HG02642 (cell line): ENCODE measurements at regions not wholly inside any gene's neighbourhood (a gene's known extent, or its start where the extent isn't known, plus 50 kb on each side); places are given as distances from the start of the nearest gene placed in this dataset.
"Not testable (repeated sequence)": the region's sequence is repeated elsewhere in the genome, so short reads cannot be mapped to it uniquely, and the experiment has no call there.

Source experiments
- ATAC-seq: cut with Tn5 transposase; IDR thresholded peaks from one replicate; pipeline ENCODE4 v1.9.1; 2021; ENCODE audit warnings: mild to moderate bottlenecking; ENCODE audit not compliant: unreplicated experiment, poor library complexity

DNA sequence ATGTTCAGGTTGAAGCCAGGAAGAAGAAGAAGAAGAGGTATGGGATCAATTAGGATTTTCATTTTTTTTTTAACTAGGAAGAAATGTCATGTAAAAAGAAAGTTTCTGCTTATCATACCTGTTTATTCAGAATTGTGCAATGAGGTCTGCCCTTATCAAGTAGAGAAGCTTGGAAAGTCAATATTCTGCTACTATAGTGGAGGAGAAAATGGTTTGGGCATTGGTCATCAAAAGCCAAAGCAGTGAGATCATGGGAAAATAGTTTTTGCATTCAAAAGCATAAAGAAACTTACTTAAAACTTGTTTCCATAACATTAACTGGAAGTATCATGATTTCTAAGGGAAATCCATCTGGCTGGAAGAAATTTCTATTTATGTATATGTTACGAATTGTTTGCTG, 1239.2 kb downstream of the NSUN3 start:
- no peak for ATAC-seq

DNA sequence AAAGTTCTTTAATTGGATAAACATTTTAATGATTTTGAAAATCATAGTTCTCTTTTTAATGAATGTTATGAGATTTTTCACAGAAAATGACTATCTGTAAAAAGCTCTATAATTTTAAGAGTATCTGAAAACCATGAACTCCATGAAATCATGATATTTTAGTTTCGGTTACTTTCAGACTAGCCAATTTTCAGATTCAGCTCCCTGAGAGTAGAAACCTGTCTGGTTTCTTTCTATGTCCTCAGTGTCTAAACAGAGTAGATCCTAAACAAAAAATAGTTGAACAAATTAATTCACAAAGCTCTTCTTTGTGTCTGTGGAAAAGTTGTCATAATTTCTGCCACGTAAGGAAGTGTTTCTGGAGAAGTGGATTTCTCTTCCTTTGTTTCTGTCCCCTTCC, 1247.7 kb downstream of the NSUN3 start:
- no peak for ATAC-seq

DNA sequence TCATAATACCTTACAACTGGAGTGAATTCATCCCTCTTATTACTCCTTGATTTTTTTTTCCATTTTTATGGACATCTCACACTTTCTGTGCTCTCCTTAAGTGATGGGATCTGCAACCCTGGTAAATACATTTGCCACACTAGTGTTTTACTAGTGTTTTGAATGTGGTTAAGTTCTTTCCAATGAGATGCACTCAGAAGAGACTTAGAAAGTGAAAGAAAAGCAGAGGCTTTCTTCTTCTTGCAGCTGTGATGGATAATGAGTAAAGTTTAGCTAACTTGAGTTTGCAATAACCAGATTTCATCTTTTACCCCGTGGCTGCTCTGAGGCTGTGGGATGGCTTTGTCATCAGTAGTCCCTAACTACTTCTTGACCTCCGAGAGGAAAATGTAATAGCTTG, 1248.4 kb downstream of the NSUN3 start:
- ATAC-seq: no peak

DNA sequence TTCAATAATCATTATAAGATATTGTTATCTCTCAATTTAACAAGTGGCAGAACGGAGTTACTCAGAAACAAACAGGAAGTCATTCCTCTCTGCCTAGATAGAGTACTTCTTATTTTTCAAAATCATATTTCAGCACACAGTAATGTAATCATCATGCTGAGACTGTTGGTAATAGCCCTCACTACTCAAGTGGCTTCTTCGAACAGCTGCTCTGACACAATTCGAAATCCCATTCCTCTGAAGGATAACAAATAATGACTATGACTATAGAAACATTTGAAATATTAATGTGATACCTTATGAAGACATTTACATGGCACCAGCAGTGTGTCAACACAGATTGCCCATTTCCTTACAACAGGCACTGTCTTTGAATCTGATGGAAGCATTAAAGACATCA, 1249.8 kb downstream of the NSUN3 start:
- ATAC-seq: no peak

DNA sequence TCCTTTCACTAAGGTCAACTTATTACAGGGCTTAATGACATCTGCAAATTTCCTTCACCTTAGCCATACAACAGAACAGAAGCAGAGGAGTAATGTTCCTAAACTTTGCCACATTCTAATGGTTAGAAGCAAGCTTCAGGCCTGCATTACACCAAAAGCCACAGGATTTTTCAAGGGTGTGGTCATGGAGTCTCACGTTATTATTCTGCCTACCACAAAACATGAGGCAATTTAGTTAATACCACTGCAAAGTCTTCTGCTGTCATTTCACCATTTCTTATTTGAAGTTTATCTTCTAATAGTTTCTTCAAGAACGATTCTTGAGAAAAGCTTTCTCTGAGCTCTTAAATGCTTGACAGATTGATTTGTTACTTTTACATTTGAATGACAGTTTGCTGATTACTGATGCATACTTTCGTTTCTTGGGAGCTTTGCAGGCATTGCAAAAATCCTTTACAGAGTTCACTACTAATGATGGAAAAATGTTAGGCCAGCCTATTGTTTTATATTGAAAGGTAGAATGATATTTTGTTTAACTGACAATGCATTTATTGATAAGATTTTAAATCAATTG, 1257.1 kb downstream of the NSUN3 start:
- no peak for ATAC-seq

DNA sequence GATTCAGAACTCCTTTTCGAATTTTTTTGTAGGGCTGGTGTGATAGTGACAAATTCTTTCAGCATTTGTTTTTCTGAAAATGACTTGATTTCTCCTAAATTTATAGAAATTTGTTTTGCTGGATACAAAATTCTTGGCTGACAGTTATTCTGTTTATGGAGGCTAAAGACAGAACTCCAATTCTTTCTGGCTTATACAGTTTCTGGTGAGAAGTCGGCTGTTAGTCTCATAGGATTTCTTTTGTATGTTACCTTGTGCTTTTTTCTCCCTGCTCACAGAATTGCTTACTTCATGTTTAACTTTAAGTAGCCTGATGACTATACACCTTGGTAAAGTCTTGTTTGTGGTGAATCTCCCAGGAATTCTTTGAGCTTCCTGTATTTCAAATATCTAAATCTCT, 1264.6 kb downstream of the NSUN3 start:
- ATAC-seq: no peak

DNA sequence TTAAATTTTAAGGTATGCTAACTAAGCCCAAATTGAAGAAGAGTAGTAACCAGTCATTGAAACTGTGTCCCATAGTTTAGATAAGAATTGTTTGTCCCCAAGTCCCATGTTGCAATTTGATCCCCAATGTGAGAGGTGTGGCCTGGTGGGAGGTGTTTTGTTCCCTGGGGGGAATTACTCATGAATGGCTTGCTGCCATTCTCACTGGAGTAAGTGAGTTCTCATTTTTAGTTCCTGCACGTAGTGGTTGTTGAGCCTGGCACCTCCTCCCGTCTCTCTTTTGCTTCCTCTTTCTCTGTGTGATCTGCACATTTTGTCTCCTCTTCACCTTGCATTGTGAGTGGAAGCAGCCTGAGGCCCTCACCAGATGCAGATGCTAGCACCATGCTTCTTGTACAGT, 1271.0 kb downstream of the NSUN3 start:
- no peak for ATAC-seq

DNA sequence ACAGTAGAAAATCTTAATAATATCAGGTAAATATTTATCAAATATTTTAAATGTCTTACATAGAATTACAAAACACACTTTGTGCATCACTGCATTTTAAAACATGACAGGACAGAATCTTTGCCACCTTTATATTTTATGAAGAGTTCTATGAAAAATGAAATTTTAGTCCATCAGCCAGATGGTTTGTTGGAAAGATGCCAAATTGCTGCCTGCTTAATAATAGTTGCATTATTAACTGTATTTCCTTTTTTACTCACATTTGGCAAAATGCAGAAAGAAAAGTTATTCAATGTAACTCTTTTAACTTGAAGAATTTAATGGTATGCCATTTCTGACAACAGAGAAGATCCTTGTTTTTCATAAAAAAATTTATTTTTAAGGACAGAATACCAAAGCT, 1271.6 kb downstream of the NSUN3 start:
- no peak for ATAC-seq

DNA sequence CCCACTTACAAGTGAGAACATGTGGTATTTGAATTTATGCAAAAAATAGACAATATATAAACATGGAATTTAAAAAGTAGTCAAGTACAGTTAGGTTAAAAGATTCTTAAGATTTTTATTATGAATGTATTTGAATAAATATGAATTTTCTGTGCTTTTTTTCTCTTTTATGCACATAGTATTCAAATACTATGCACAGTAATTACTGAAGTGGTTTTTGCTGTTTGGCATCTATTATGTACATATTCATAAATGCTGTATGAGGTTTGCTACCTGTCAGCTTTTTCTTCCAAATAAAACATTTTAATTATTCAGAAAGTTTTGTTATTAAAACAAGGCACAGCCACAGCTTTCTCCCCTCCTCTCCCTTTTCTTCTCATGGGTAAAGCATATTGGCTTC, 1272.7 kb downstream of the NSUN3 start:
- ATAC-seq: no peak

DNA sequence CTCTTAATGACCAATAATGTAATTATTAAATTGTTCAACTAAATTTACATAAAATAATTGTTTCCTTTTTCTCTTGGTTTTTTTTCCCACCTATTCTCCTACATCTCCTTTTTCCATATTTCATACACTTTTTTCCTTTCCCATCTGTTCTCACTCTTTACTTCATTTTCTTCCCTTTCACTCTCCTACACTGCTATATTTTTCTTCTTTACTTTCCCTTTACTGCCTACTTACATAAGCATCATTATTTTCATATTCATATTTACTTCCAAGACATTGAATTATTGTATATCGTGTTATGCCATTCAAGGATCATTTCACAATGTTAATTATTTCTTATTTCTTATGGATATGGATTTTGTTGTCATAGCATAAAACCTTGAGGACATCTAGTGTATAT, 1275.6 kb downstream of the NSUN3 start:
- no peak for ATAC-seq

DNA sequence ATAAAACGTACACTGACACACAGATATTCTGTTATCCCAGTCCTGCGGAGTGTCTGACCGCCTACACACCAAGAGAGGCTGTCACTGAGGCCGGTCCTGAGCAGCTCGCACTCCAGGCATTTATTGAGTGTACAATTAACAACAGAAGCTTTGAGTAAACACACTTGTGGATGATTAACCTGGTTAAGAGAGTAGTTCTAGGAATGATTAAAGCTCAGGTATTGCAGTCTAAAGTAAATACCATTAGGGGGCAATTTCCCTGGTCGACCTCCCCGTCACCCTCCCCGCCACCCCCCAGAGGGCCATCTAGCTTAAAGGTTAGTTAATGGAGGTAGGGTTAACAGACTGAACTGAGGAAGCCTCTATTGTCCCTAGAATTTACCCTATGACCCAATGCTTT, 1278.5 kb downstream of the NSUN3 start:
- ATAC-seq: no peak

DNA sequence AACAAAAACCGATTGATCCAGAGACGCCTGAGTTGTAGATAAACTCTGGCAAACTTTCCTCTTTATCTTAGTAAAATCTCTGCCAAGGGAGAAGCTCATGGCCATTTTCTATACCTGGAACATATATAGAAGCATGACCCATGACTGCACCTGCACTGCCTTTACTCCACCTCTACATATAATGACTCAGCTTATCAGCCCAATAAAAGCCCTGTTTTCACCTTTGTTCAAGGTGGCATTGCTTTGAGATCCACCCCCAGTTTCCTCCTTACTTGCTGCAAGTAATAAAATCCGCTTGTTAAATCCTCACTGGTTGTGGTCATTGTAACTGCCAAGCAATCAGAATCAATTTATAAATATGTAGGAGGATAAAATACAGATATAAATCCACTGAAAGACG, 1280.4 kb downstream of the NSUN3 start:
- no peak for ATAC-seq

DNA sequence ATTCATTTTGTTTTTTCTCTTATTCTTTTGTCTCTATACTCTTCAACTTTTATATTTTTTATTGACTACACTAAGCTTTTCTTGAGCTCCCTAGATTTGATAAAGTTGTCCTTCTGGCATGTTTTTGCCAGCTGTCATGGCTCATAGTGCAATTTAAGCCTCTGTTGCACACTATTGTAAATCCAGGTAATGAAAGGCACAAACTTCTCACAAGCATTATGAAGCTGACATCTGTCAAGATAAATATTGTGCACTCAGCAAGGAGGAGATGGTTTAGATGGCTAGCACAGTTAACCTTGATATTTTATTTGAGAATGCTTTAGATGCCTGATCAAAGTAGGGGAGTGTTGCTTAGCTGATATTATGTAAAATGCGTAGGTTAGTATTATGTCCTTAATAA, 1280.9 kb downstream of the NSUN3 start:
- ATAC-seq: no peak

DNA sequence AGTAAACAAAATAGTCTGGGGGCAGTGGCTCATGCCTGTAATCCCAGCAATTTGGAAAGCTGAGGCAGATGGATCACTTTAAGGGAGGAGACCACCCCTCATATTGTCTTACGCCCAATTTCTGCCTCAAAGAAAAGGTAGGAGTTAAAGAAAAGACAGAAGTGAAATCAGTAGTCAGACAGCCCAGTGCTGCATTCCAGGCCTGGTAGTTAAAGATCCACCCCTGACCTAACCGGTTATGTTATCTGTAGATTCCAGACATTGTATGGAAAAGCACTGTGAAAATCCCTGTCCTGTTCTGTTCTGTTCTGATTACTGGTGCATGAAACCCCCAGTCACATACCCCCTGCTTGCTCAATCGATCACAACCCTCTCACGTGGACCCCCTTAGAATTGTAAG, 1285.1 kb downstream of the NSUN3 start:
- ATAC-seq: not testable (repeated sequence)

DNA sequence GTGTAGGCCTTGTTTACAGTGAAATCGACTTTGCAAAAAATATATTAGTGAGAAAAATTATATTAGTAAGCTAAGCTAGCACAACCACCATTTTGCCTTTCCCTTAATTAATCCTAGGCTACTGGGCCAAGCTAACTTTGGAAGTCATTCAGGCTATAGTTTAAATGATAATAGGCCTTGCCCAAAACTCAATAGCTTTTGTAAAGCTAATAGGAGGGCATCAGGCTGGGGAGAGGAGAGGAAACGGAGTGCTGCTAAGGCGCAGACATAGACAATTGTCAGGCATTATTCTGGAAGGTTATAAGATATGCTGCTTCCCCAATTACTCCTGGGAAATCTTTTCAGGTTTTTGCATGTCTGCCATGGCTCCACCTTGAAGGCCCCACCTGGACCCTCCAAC, 1286.0 kb downstream of the NSUN3 start:
- no peak for ATAC-seq

DNA sequence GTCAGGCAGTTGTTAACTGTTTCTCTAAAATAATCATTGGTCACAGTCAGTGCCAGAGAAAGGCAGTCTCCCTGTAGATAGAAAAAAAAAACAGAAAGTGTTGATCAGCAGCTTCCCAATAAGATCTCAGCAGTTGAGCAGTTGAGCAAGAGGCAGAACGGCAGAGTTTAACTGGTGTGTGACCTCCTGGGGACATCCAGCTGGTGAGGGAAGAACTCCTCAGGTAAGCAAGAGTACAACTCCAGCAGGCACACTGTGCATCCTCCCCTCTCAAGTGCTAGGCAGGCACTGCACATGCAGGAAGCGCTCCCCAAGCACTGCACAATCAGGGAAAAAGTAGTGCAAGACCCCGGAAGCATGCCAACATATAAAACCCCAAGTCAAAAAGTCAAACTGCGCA, 1287.2 kb downstream of the NSUN3 start:
- ATAC-seq: no peak

DNA sequence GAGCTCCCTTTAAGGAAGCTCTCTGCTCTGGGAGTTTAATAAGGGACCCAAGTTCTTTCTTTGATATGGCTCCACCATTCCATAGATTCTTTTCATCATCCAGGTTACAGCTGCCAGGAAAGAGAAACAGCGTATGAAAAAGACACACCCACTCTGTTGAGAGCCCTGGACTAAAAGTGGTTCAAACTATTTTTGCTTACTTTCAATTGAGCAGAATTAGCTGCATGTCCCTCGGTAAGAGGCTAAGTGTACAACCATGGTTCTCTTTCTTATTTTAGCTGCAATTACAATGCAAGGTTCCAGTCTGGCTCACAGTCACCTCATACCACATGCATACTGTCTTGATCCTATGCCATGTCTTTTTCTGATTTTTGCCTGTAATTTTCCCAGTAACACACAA, 1288.3 kb downstream of the NSUN3 start:
- peak; percentile 59 for ATAC-seq

DNA sequence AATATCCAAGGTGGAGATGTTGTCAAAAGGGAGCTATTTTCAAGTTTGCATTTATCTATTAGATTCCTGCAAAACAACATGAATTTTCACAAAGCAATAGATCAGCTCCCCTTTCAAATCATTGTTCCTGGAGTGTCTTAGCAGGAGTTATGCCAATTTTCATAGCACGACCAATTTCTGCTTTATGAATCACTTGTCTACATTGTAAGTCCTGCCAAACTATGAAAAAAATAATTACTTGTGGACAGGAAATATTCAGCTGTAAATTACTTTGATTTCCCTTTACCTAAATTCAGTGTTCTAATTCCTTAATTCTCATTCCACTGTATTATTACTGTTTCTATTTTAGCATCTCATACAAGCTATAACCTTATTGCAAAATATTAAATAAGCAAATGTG, 1289.6 kb downstream of the NSUN3 start:
- no peak for ATAC-seq

DNA sequence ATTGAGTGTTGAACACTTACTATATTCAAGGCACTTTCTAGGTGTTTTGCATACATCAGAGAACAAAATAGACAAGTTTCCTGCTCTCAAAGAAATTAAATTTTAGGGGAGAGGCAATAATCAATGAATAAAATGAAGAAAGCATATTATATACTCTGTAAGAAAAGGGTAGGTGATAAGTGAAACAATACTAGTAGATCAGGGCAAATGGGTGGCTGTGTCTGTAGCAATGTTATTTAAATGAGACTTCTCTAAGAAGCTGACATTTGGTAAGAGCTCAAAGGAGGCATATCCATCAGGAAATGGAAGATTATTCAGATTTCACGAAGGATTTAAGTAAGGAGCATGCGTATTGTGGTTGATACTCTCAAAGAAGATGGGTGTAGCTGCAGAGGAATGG, 1291.6 kb downstream of the NSUN3 start:
- no peak for ATAC-seq

DNA sequence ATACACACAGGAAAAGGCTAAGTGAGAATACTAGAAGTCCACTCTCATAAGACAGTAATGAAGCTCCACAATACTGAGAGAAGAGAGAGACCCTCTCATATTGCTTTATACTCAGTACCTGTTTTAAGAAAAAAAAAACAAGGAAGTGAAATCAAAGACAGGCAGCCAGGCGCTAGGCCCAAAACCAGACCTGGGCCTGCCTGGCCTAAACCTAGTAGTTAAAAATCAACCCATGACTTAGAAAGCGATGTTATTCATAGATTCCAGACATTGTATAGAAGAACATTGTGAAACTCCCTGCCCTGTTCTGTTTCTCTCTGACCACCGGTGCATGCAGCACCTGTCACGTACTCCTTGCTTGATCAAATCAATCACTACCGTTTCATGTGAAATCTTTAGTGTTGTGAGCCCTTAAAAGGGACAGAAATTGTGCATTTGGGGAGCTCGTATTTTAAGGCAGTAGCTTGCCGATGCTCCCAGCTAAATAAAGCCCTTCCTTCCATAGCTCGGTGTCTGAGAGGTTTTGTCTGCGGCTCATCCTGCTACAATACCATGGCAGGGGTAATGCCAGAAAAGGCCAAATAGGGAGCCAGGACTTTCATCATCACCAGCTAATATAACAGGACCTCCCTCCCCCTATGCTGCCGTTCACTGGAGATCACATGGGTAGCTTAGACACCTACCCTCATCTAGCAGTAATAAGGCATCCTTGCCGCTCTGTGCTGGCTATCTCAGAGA, 1294.1 kb downstream of the NSUN3 start:
- peak; percentile 73 for ATAC-seq

DNA sequence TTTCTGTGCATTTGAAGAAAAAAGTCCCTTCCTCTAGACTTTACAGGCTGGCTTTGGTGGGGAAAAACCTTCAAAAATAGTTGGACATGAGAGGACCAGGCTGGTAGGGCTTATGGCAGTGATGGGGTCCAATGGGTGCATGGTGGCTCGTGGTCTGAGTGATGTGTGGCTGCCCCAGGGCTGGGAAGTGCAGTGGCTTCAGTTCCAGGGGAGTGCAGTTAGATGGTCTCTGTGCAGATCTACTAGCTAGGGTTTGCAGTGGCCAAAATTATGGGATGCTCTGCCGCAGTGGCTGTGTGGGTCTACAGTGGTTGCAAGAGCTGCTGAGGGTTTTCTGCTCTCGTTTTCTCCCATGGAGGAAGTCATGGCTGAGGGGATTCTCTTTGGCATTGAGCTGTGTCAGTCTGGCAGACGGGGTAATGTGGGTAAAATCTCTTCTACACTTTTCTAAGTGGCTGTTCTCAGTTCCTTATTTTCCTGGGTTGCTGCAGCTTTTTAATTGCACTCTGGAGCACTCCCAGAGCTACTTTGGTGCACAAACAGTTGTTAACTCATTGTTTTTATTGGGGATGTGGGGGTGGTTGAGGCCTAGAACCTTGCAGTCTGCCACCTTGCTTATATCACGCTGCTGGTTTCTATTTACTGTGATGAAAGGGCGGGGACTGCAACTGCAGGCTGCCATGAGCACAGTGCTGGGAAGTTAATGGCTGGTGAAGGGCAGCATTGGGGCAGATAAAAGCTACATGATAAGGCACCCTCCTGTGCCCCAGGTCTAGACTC, 1324.6 kb downstream of the NSUN3 start:
- ATAC-seq: no peak
